ENCODE measurements at regions not wholly inside any gene's neighbourhood (a gene's known extent, or its start where the extent isn't known, plus 50 kb on each side); places are given as distances from the start of the nearest gene placed in this dataset.
"Not testable (repeated sequence)": the region's sequence is repeated elsewhere in the genome, so short reads cannot be mapped to it uniquely, and the experiment has no call there.

DNA sequence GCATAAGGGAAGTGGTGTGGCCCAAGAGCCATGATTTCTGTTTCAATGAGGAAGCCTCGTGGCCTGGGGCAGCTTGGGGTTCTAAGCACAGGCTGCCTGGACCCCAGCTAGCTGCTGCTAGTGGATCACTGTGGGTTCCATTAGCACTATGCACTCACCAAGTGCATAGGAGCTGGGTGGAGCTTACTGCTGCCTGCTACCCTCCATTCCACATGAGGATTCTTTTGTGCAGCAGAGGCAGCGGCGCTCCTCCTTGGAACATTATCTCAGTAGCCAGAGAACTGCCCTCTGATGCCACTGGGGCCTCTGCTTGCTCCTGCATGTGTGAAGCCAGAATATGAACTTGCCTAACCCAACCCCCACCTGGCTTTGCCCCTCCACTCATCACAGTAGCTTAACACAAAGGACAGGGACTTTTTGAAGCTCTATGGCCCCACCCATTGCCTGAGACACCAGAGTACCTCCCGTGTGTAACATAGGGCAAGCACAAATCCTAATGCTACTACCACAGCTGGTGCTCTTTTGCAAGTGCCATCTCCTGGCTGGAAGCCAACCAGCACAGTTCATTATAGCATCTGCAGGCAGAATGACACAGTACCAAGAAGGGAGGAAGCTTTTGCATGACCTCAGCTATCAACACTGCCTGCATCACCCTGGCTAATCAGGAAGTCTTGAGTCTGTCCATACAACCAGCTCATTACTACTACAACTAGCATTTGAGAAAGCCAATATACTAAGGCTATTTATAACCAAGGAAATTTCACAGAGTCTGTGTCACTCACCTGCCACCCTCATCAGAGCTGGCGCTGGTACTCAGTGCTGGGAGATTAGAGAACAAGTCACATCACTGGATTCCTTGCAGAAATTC is 297.0 kb upstream of the GULP1 start:
- DNase-seq (ENCODE audit: low spot score) = no peak

DNA sequence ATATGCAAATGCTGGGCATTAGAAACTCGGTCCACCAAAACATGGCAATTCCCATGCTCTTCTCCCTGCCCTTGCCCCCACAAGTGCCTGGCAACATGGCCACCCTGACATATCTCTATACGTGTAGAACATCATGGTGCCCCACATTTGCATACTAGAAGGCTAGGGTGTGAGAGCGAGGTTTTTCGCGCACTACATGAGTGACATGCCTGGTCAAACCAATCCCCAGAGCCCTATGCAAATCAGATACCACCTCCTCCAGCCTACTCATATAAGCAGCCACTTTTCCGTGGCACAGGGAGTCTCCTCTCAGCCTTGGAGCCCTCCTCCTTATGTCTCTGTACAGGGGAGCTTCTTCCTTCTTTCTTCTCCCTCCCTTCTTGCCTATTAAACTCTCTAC is 296.1 kb upstream of the GULP1 start:
- DNase-seq (ENCODE audit: low spot score) = no peak

DNA sequence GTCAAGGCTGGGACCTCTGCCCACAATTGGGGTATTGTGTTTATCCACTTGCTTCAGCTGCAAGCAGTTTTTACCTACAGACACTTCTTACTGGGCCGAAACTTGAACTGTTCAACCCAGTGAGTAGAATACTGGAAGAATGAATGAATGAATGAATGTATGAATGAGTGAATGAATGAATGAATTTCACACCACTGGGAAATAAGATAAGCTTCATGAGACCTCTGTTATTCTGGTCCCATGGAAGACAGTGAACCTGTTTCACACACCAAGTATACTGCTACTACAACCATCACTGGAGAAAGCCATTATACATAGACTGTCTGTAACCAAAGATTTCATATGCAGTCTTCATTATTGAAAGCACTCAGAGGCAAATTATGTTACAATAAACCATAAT is 295.0 kb upstream of the GULP1 start:
- DNase-seq (ENCODE audit: low spot score) = no peak

DNA sequence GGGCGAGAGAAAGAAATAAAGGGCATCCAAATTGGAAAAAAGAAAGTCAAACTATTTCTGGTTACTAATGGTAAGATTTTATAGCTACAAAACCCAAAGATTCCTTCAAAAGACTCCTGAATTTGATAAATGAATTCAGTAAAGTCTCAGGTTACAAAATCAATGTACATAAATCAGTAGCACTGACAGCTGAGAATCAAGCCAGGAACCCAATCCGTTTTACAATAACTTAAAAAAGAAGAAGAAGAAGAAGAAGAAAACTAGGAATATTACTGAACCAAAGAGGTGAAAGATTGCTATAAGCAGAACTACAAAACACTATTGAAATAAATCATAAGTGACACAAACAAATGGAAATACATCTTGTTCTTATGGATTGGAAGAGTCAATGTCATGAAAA is 291.5 kb upstream of the GULP1 start:
- no peak for DNase-seq (ENCODE audit: low spot score)

DNA sequence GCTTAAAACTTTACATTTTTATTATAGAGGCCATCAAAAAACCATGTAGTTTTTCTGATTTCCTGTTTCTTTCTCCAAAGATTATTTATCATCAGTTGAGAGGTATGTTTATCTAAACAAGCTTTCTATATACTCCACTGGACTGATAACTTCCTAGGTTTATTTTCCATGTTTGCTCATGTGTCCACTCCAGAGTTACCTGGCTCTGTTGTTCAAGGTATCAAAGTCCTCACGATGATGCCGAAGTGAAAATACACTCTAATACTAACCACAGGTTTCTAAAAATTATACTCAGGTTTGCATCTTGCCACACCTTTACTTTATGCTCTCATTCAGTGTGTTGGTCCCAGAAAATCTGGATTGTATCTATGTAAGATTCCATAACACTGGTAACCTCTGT is 287.9 kb upstream of the GULP1 start:
- DNase-seq (ENCODE audit: low spot score) = no peak

DNA sequence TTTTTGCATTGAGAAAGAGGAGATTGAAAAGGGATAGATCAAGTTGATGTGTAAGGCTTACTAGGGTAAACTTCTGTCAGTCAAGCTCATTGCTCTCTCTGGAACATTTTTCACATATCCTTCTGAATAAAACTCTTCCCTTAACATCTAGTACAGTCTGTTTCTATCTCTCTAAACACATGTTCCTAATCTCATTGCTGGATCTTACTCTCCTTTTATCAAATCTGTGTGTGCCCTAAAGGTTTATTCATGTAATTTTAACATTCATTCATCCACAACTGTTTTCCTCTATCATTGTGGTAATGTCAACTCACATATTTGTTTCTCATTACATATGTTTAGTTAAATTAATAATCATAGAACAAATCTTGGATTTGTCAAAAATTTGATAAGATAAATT is 277.9 kb upstream of the GULP1 start:
- no peak for DNase-seq (ENCODE audit: low spot score)

DNA sequence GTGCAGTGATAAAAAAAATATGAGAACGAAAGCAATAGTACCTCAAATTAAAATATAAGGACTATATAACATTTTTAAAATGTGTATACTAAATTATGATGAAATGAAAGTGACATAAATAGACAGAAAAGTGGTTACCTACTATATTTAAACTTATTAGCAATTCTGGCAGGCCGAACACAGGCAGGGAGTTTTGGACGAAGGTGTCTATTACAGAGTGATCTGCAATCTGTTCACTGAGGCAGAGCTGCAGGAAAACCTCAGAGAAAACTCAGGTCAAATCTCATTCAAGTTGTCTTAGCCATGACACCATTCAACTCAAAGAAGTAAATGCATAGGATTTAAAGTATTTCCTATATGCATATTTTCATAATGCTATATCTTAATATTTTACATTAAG is 274.8 kb upstream of the GULP1 start:
- DNase-seq (ENCODE audit: low spot score) = no peak

DNA sequence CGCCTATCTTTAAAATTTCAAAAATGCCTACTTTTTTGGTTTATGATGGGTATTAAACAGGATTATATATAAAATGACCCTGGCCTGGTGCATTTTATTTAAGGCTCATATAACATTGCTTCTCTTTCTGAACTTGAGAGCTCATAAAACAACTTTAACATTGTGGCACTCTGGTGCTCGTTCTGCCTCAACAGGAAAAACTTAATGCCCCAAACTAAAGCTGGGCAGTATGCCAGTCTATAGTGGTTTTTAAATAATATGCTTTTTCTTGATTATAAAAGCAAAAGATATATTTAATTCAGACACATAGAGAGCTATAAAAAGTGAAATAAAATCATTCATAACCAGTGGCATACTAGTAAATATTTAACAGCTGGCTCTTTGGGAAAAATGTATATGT is 269.3 kb upstream of the GULP1 start:
- no peak for DNase-seq (ENCODE audit: low spot score)

DNA sequence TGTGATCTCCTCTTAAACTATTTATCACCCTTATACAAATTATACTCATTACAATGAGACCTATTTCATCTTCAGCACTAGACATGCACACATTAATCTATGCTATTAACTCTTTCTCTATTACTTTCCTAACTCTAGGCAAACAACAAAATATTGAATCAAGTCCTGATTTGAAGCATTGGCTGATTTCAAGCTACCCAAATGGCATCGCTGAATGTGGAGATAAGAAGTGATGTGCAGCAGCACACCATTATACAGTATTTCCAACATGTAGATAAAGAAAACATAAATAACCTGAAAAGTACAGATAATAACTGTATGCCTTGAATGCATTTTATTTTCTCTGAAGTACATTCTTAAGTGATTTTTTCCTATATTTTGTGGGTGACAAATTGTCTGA is 268.6 kb upstream of the GULP1 start:
- no peak for DNase-seq (ENCODE audit: low spot score)

DNA sequence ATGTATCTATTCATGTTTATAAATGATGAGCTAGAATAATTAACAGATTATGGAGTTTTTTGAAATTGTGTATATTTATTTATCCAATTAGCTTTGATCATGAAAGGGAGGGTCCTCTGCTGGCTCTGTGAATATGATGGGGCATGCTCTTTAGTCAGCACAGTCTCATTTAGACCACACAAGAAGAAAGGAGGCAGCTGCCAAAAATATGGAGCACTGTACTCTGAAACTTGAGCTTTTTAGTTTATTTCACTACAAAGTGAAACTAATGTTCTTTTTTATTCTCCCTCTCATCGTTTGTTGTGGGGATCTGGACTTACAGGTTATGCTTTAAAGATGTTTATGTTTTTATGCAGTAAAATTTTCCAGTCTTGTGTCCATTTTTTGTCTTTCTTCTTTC is 266.9 kb upstream of the GULP1 start:
- DNase-seq (ENCODE audit: low spot score) = no peak

DNA sequence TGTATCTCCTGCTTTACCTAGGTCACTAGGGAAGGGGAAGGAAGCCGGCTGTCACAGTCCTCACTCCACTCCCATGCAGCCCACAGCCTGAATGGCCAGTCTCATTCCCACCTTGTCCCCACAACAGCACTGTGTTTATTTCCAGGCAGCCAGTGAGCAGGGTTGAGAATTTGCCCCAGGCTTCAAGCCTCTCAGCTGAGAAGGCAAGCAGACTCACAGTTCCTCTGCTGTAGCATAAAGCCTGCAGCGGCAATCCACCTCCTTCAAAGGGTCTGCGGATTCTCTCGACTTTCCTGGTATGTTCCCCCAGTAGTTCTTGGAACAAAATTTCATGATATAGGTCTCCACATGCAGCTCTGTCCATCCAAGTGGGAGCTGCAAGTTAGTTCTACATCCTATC is 262.9 kb upstream of the GULP1 start:
- DNase-seq (ENCODE audit: low spot score) = no peak

DNA sequence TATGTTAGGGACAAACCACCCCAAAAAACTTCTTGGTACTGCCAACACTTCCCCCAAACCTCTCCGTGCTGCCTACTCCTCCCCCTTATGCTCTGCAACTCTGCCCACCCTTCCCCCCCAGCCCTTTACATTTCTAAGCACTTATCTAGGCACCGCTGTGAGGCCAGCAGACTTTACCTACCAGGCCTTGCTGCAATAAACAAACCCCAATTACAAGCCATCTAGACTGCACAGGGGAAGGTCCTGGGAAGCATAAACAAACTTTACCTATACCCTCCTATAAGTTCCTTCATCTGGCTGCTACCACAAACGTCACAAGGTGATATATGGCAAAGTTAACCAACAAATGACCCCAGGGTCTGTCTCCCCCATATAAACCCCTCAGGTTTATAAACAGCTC is 259.4 kb upstream of the GULP1 start:
- no peak for DNase-seq (ENCODE audit: low spot score)

DNA sequence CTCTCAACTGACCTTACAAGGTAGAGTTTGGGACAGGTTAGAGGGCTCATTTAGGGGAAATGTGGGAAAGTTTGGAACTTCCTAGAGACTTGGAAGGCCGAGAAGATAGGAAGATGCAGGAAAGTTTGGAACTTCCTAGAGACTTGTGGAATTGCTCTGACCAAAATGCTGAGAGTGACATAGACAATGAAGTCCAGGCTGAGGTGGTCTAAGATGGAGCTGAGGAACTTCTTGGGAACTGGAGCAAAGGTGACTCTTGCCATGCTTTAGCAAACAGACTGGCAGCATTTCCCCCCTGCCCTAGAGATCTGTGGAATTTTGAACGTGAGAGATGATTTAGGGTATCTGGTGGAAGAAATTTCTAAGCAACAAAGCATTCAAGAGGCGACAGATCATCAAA is 258.9 kb upstream of the GULP1 start:
- DNase-seq (ENCODE audit: low spot score) = no peak

DNA sequence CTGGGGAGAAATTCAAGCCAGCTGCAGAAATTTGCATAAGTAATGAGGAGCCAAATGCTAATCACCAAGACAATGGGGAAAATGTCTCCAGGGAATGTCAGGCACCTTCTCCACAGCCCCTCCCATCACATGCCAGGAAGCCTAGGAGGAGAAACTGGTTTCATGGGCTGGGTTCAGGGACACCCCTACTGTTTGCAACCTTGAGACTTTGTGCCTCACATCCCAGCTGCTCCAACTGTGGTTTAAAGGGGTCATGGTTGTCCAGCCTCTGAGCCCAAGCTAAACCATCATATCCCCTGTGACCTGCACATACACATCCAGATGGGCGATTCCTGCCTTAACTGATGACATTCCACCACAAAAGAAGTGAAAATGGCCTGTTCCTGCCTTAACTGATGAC is 258.4 kb upstream of the GULP1 start:
- not testable (repeated sequence) for DNase-seq (ENCODE audit: low spot score)

DNA sequence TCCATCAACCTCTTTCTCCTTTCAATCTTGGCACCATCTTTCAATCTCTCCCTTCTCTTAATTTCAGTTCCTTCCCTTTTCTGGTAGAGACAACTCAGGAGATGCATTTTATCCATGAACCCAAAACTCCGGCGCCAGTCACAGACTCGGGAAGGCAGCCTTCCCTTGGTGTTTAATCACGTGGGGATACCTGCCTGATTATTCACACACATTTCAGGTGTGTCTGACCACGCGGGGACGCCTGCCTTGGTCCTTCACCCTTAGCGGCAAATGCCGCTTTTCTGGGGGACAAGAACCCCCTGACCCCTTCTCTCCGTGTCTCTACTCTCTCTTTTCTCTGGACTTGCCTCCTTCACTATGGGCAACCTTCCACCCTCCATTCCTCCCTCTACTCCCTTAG is 257.6 kb upstream of the GULP1 start:
- not testable (repeated sequence) for DNase-seq (ENCODE audit: low spot score)

DNA sequence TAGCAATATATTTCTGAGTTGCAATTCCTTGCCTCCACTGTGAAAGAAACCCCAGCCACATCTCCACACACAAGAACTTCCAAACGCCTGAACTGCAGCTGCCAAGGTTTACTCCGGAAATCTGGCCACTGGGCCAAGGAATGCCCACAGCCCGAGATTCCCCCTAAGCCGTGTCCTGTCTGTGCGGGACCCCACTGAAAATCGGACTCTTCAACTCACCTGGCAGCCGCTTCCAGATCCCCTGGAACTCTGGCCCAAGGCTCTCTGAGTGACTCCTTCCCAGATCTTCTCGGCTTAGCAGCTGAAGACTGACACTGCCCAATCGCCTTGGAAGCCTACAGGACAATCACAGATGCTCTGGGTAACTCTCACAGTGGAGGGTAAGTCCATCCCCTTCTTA is 256.3 kb upstream of the GULP1 start:
- not testable (repeated sequence) for DNase-seq (ENCODE audit: low spot score)

DNA sequence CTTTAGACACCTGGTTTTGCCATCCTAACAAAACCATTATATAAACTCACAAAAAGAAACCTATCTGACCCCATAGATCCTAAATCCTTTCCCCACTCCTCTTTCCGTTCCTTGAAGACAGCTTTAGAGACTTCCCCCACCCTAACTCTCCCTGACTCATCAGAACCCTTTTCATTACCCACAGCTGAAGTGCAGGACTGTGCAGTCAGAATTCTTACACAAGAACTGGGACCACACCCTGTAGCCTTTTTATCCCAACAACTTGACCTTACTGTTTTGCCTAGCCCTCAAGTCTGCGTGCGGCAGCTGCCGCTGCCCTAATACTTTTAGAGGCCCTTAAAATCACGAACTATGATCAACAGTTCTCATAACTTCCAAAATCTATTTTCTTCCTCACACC is 254.9 kb upstream of the GULP1 start:
- DNase-seq (ENCODE audit: low spot score) = not testable (repeated sequence)

DNA sequence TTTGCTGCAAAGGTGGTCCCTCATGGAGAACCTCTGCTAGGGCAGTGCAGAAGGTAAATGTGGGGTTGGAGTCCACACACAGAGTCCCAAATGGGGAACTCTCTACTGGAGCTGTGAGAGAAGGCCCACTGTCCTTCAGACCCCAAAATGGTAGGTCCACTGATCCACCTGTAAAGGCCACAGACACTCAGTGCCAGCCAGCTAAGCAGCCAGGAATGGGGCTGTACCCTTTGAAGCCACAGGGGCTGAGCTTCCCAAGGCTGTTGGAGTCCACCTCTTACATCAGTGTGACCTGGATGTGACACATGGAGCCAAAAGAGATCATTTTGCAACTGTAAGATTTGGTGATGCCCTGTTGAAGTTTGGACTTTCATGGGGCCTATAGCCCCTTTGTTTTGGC is 252.4 kb upstream of the GULP1 start:
- DNase-seq (ENCODE audit: low spot score) = no peak

DNA sequence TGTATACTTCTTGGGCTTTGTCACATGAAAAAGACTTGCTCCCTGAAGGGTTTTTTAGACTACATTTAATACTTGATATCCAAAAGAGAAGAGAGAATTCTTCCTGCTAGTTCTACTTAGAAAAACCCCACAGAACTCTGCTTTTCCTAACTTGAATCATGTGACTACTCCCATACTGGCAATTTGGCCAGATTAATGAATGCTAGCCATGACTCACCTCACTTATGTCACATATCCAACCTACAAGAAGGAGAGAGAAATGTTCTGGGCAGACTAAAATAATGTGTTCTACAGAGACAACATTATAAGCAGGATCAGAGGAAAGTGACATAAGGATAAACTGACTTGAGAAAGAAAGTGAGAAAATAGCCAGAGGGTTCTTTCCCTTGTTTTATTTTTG is 249.3 kb upstream of the GULP1 start:
- no peak for DNase-seq (ENCODE audit: low spot score)

DNA sequence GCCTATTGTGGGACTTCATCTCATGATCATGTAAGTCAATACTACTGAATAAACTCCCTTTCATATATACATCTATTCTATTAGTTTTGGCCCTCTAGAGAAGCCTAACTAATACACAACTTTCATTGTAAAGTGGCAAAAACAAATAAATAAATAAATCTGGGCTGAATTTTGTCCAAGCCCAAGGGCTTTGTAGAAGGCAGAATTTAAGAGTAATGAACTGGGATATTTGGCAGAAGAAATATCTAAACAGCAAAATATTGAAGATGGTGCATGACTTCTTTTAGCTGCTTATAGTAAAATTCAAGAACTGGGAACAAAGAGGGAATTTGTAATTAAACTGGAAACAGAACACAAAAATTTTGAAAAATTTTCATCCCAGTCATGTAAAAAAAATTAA is 246.7 kb upstream of the GULP1 start:
- DNase-seq (ENCODE audit: low spot score) = no peak

DNA sequence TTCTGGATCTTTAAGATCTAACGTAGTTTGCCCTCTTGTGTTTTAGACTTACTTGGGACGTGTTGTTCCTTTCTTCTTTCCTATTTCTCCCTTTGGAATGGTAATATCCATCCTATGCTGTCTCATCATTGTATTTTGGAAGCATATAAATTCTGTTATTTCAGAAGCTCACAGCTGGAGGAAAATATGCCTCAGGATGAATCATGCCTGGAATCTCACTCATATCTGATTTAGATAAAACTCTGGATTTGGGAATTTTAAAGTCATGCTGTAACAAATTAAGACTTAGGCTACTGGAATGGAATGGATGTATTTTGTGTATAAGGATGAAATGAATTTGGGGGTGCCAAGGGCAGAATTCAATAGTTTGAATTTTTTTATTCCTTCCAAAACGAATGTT is 245.2 kb upstream of the GULP1 start:
- no peak for DNase-seq (ENCODE audit: low spot score)

DNA sequence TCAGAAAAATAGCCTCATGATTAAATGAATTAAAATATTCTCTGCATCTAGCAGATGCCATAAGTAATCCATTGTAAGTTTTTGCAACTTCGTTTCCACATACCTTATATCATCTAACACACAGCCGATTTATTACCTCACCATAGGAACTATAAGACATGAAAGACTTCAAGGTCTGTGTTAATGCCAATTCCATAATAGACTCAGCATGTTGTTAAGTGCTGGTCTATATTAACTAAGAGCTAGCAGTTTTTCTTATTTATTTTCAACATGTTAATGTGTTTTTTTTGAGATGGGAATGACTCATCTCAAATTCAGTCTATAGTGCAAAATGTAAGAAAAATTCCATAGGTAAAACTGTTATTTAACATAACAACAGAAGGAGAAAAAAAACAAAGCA is 243.9 kb upstream of the GULP1 start:
- no peak for DNase-seq (ENCODE audit: low spot score)

DNA sequence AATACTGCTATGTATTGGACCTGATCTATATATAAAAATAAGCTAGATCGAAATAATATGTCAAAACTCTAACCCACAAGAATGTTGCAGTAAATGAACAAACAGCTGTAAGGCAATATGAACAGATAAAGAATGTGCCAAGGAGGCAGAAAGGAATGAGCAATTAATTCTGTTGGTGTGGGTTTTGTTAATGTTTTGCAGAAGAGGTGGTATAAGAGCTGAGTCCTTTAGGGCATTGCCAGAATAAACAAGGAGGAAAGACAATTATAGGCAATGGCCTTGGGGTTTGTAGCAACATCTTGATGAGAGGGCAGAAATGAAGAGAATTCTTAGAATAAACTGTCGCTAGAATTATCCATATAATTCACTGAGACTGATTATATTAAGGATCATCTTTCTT is 240.9 kb upstream of the GULP1 start:
- no peak for DNase-seq (ENCODE audit: low spot score)

DNA sequence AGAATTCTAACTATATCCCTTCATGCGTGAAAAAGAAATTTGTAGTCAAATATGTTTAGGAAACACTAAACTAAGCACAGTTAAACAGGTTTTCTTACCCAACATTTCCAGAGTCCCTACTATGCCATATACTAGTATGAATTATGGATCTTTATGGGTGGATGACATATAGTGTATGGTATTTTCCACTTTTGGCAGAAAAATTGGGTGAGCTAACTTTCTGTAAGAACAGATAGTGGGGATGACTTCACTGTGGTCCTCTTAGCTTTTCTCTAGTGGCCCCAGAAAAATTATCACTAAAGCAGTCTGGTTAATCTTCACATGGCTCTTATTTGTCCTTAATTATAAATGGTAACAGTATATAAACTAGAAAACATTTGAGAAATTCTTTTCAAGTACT is 240.0 kb upstream of the GULP1 start:
- DNase-seq (ENCODE audit: low spot score) = no peak

DNA sequence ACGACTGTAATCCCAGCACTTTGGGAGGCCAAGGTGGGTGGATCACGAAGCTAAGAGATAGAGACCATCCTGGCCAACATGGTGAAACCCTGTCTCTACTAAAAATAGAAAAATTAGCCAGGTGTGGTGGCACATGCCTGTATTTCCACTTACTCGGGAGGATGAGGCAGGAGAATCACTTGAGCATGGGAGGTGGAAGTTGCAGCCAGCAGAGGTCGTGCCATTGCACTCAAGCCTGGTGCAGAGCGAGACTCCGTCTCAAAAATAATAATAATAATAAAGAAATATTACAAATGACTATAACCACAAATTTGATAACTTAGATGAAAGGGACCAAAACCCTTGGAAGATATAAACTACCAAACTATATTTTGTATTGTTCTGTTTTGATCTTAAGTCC is 226.3 kb upstream of the GULP1 start:
- DNase-seq (ENCODE audit: low spot score) = no peak
